Stomach (tissue), 4 donors: ENCODE measurements at regions not wholly inside any gene's neighbourhood (a gene's known extent, or its start where the extent isn't known, plus 50 kb on each side); places are given as distances from the start of the nearest gene placed in this dataset.

Source experiments
- POLR2A ChIP-seq, 4 donors: fragments of 450-650 bp; IDR thresholded peaks; one replicate each; pipeline ENCODE4 v1.6.1; 2016; ENCODE audit warnings: antibody characterized with exemption in 4 of 4, control low read depth in 2 of 4, mild to moderate bottlenecking in 1 of 4, moderate library complexity in 1 of 4
- TF ChIP-seq, protein P1 (sequence below), 7 experiments: fragments of 450-650 bp in 4 of 7; fragments of 200-600 bp in 3 of 7; sonication (generic) in 3 of 7; IDR thresholded peaks; one replicate each; pipeline ENCODE4 v1.5.1; 2016 to 2019; ENCODE audit warnings: antibody characterized with exemption in 7 of 7, control low read depth in 2 of 7, mild to moderate bottlenecking in 1 of 7

DNA sequence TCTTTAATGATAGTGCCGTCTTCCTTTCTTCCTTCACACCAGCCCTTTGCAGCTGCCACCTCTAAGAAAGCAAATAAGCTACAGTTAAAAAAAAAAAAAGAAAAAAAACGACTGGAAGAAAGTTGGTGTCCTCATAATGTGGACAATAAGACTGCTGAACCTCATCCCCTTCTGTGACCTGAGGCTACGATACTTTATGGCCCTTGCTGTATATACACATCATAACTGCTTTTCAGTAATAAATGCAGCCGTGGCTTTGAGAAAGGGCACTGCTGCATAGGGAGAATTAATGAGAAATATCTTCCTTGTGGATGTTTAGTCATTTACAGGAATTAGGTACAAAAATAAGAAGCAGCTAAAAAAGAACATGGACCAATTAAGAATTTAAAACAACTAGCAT lies 333.8 kb upstream of the ADGRL2 start:
- TF ChIP-seq, protein P1, sequence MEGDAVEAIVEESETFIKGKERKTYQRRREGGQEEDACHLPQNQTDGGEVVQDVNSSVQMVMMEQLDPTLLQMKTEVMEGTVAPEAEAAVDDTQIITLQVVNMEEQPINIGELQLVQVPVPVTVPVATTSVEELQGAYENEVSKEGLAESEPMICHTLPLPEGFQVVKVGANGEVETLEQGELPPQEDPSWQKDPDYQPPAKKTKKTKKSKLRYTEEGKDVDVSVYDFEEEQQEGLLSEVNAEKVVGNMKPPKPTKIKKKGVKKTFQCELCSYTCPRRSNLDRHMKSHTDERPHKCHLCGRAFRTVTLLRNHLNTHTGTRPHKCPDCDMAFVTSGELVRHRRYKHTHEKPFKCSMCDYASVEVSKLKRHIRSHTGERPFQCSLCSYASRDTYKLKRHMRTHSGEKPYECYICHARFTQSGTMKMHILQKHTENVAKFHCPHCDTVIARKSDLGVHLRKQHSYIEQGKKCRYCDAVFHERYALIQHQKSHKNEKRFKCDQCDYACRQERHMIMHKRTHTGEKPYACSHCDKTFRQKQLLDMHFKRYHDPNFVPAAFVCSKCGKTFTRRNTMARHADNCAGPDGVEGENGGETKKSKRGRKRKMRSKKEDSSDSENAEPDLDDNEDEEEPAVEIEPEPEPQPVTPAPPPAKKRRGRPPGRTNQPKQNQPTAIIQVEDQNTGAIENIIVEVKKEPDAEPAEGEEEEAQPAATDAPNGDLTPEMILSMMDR (IDR thresholded peaks at IDR 0.05): no peak
- TF ChIP-seq POLR2A (IDR thresholded peaks at IDR 0.05): no peak
